Kidney epithelial cell (primary cell): ENCODE measurements at regions not wholly inside any gene's neighbourhood (a gene's known extent, or its start where the extent isn't known, plus 50 kb on each side); places are given as distances from the start of the nearest gene placed in this dataset.

Experiments
- DNase-seq: peaks from one replicate; pipeline ENCODE4 v3.0.0-alpha.2; 2010; ENCODE audit warnings: low read depth
- H3K27me3 ChIP-seq: 2 replicates; pipeline ENCODE4 v1.6.0; 2011; ENCODE audit warnings: low read length; ENCODE audit not compliant: control insufficient read depth, insufficient read depth
- H3K36me3 ChIP-seq: 2 replicates; pipeline ENCODE4 v1.5.1; 2011; ENCODE audit warnings: low read length; ENCODE audit not compliant: control insufficient read depth, insufficient read depth
- H3K4me3 ChIP-seq: 2 replicates; pipeline ENCODE4 v1.5.1; 2011; ENCODE audit warnings: low read depth, mild to moderate bottlenecking, control low read depth, low read length
- TF ChIP-seq, protein P1 (sequence below): IDR thresholded peaks from 2 replicates; pipeline ENCODE4 v1.5.1; 2011; ENCODE audit warnings: mild to moderate bottlenecking, moderate library complexity, low read length, control low read depth, inconsistent platforms; ENCODE audit not compliant: insufficient read depth, poor library complexity, severe bottlenecking

DNA sequence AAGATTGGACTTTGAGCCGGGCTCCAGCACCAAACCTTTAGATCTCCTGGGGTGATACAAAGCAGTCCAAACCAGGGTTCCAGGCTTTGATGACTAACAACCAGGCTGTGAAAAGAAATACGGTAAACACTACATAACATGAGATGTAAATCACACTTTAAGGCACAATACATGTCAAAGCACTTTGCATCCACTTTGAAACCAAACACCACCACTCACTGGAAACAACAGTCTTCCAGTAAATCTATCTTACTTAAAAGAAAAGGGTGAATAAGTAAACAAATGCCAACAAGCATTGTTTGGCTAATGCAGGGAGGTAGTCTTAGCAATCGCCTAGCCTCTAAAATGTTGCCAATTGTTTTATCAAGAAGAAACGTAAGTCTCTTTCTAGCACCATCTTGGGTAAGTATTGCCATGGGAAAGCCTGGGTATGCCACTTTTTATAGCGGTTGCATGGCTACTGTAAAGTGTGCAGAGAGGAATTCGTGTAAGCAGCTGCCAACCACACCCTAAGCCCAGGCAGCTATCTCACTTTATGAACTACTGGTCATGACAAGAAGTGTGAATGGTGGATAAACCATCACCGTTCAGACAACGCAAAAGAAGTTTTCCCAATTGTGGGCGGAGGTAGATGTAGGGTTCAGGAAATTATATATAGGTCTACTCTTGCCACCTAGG, 267.4 kb upstream of the PSMD7 start:
- TF ChIP-seq, protein P1, sequence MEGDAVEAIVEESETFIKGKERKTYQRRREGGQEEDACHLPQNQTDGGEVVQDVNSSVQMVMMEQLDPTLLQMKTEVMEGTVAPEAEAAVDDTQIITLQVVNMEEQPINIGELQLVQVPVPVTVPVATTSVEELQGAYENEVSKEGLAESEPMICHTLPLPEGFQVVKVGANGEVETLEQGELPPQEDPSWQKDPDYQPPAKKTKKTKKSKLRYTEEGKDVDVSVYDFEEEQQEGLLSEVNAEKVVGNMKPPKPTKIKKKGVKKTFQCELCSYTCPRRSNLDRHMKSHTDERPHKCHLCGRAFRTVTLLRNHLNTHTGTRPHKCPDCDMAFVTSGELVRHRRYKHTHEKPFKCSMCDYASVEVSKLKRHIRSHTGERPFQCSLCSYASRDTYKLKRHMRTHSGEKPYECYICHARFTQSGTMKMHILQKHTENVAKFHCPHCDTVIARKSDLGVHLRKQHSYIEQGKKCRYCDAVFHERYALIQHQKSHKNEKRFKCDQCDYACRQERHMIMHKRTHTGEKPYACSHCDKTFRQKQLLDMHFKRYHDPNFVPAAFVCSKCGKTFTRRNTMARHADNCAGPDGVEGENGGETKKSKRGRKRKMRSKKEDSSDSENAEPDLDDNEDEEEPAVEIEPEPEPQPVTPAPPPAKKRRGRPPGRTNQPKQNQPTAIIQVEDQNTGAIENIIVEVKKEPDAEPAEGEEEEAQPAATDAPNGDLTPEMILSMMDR = no peak
- no peak for DNase-seq

DNA sequence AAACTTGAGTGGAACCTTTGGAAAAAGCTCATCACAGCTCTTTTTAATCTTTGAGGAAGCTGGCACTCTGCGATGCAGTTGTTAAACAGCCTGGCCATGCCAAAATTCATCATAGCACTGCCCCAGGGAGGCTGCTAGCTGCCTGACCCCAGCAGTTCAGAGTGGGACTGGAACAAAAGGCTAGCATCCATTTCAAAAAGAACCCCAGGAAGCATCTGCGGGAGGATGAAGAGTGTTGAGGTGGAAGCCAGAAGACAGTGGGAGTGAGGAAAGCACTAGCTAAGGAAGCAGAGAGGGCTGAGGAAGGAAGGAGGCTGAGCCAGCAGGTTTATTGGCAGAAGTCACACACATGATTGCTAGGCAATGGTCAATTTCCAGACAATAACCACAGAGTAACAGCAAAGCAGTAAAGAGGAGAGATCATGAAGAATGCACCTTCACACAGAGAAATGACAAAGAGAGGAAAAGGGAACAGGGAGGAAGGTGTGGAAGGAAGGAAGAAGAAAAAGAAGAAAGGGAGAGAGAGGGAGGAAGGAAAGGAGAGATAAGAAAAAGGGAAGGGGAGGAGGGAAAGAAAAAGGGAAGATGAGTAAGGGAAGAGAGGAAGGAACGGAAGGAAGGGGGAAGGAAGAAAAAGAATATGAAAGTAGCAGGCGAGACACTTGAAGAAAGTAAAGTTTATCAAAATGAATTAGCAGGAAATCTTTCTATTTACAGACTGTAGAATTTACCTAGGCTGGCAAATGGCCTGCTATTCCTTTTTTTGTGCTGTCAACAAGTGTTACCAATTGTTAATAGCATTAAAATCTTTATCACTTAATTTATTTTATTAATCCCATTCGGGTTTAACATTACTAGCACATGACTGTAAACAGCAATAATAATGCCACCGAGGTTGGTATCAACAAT, 270.0 kb upstream of the PSMD7 start:
- no peaks in the 10 kb centered on the region for H3K27me3 ChIP-seq
- DNase-seq = no peak
- TF ChIP-seq, protein P1 = no peak
- no peak overlapping the region for H3K4me3 ChIP-seq
- no peaks in the 10 kb centered on the region for H3K36me3 ChIP-seq

More for the DNA sequence above, 267.4 kb upstream of the PSMD7 start:
- no peaks in the 10 kb centered on the region for H3K27me3 ChIP-seq
- H3K36me3 ChIP-seq = no peaks in the 10 kb centered on the region
- no peak overlapping the region for H3K4me3 ChIP-seq

DNA sequence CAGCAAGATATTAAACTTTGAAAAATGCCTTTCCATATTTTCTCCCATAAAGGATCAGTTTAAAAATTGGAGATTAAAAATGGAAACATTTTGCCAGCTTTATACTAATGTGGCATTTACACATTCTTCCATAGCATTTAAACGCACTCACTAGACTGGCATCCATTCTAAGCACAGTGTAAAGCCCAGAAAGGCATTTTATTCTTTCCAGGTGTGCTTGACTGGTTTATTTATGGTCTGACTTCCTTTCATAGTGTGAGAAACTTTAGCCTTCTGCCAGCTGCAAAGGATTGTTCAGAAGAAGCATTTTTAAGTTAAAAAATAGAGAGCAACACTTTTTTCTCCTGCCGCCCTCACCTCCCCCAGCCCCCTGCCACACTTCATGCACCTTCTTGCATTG, 271.7 kb upstream of the PSMD7 start:
- no peak for DNase-seq
- Histone ChIP-seq H3K4me3 (no peak overlapping the region), H3K27me3 (no peaks in the 10 kb centered on the region), H3K36me3 (no peaks in the 10 kb centered on the region)
- TF ChIP-seq, protein P1 = no peak

- Histone ChIP-seq H3K36me3 (no peaks in the 10 kb centered on the region), H3K4me3 (no peak overlapping the region), H3K27me3 (no peaks in the 10 kb centered on the region)
- TF ChIP-seq, protein P1 = no peak
- DNase-seq = no peak
These were observed 276.4 kb upstream of the PSMD7 start for GRCh38 chr16:74020095-74020670.

DNA sequence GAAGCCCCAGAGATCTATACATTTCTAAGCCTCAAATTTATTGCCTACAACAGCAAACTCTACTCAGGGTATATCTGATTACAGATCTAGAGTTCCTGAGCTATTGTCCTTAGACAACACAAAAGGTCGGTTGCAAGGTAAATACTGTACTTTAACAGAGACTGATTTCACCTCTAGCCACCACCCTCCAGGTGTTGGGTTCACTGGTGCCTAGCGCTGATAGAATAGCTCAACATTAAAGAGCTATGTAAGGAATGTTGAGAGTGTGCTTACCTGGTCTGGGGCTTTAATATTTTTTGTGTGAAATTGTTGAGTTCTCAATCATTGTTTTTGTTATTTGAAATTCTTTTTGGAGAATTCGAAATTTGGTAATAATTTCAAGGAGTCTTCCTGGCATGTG, 277.0 kb upstream of the PSMD7 start:
- no peaks in the 10 kb centered on the region for H3K27me3 ChIP-seq
- no peak for DNase-seq
- H3K36me3 ChIP-seq = no peaks in the 10 kb centered on the region
- no peak overlapping the region for H3K4me3 ChIP-seq
- TF ChIP-seq, protein P1 = no peak
